MM.1S (cell line): ENCODE measurements at regions not wholly inside any gene's neighbourhood (a gene's known extent, or its start where the extent isn't known, plus 50 kb on each side); places are given as distances from the start of the nearest gene placed in this dataset.

Source experiments
- DNase-seq: peaks from one replicate; pipeline ENCODE4 v3.0.0-alpha.2; 2015
- H2AFZ ChIP-seq: fragments of 300-600 bp; sonication (generic); 2 replicates; pipeline ENCODE4 v1.6.0; 2016; ENCODE audit warnings: antibody characterized with exemption, low read length
- H3F3A ChIP-seq: fragments of 300-600 bp; sonication (generic); 2 replicates; pipeline ENCODE4 v1.6.1; 2016; ENCODE audit warnings: mild to moderate bottlenecking, antibody characterized with exemption, low read length, moderate library complexity, mixed read lengths; ENCODE audit not compliant: insufficient read depth
- H3K27ac ChIP-seq: fragments of 300-600 bp; sonication (generic); 2 replicates; pipeline ENCODE4 v1.5.1; 2016; ENCODE audit warnings: mild to moderate bottlenecking, low read length
- H3K27me3 ChIP-seq: fragments of 300-600 bp; sonication (generic); replicated peaks from 2 replicates; pipeline ENCODE4 v1.6.0; 2016; ENCODE audit warnings: low read length; ENCODE audit not compliant: insufficient read depth
- H3K36me3 ChIP-seq: fragments of 300-600 bp; sonication (generic); replicated peaks from 2 replicates; pipeline ENCODE4 v1.6.1; 2016; ENCODE audit warnings: mild to moderate bottlenecking, low read length, mixed read lengths; ENCODE audit not compliant: insufficient read depth
- H3K4me1 ChIP-seq: fragments of 300-600 bp; sonication (generic); 2 replicates; pipeline ENCODE4 v1.6.1; 2016; ENCODE audit warnings: low read length, mixed read lengths
- H3K4me2 ChIP-seq: fragments of 300-600 bp; sonication (generic); 2 replicates; pipeline ENCODE4 v1.6.0; 2016; ENCODE audit warnings: low read depth, low read length
- H3K4me3 ChIP-seq: fragments of 300-600 bp; sonication (generic); 2 replicates; pipeline ENCODE4 v1.5.1; 2016; ENCODE audit warnings: low read length, mixed read lengths
- H3K79me2 ChIP-seq: fragments of 300-600 bp; sonication (generic); 2 replicates; pipeline ENCODE4 v1.6.1; 2016; ENCODE audit warnings: mixed run types, low read length, mixed read lengths
- H3K9ac ChIP-seq: fragments of 300-600 bp; sonication (generic); 2 replicates; pipeline ENCODE4 v1.6.1; 2016; ENCODE audit warnings: low read length, mixed read lengths
- H3K9me2 ChIP-seq: fragments of 300-600 bp; sonication (generic); replicated peaks from 2 replicates; pipeline ENCODE4 v1.6.1; 2016; ENCODE audit warnings: mild to moderate bottlenecking, low read length, mixed read lengths; ENCODE audit not compliant: insufficient read depth
- H3K9me3 ChIP-seq: fragments of 300-600 bp; sonication (generic); replicated peaks from 2 replicates; pipeline ENCODE4 v1.6.1; 2016; ENCODE audit warnings: mild to moderate bottlenecking, low read length, mixed read lengths; ENCODE audit not compliant: insufficient read depth
- H4K20me1 ChIP-seq: fragments of 300-600 bp; sonication (generic); 2 replicates; pipeline ENCODE4 v1.6.1; 2016; ENCODE audit warnings: mild to moderate bottlenecking, low read length, moderate library complexity, mixed read lengths; ENCODE audit not compliant: insufficient read depth
- EZH2 ChIP-seq: fragments of 300-600 bp; sonication (generic); optimal IDR thresholded peaks from 2 replicates; pipeline ENCODE3; 2017; ENCODE audit warnings: low read depth, mild to moderate bottlenecking, antibody characterized with exemption, low read length, mixed read lengths
- EZH2phosphoT487 ChIP-seq: fragments of 300-600 bp; sonication (generic); IDR thresholded peaks from 2 replicates; pipeline ENCODE4 v1.6.1; 2018; ENCODE audit warnings: antibody characterized with exemption, low read length
- TF ChIP-seq, protein P1 (sequence below): fragments of 300-600 bp; sonication (generic); IDR thresholded peaks from 2 replicates; pipeline ENCODE4 v1.5.1; 2016; ENCODE audit warnings: antibody characterized with exemption, low read length, mixed read lengths

DNA sequence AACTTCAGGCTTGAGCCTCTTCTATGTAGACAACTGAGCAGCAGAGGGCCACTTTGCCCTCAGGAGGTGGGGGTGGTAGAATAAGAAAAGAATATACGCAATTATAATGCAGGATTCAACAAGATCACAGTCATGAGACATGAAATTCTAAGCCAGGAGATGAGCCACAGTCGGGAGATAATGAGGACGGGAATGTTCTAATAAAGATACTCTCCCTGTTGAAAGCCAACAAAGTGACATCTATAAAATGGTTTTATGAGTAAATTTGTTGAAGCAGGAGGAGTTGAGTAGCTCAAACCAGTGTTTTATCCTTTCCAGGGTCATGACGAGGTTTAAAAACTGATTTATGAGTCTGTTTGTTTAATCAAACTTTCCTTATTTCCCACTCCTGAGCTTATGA is 152.0 kb upstream of the SERP2 start:
- no peaks in the 10 kb centered on the region for H3K36me3 ChIP-seq
- no peak overlapping the region for H3K4me3 ChIP-seq
- no peak for DNase-seq
- TF ChIP-seq, protein P1, sequence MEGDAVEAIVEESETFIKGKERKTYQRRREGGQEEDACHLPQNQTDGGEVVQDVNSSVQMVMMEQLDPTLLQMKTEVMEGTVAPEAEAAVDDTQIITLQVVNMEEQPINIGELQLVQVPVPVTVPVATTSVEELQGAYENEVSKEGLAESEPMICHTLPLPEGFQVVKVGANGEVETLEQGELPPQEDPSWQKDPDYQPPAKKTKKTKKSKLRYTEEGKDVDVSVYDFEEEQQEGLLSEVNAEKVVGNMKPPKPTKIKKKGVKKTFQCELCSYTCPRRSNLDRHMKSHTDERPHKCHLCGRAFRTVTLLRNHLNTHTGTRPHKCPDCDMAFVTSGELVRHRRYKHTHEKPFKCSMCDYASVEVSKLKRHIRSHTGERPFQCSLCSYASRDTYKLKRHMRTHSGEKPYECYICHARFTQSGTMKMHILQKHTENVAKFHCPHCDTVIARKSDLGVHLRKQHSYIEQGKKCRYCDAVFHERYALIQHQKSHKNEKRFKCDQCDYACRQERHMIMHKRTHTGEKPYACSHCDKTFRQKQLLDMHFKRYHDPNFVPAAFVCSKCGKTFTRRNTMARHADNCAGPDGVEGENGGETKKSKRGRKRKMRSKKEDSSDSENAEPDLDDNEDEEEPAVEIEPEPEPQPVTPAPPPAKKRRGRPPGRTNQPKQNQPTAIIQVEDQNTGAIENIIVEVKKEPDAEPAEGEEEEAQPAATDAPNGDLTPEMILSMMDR: no peak
- no peak for TF ChIP-seq EZH2
- TF ChIP-seq EZH2phosphoT487: no peak
- H3F3A ChIP-seq: no peaks in the 10 kb centered on the region
- no peaks in the 10 kb centered on the region for H3K9me3 ChIP-seq
- H3K79me2 ChIP-seq: no peaks in the 10 kb centered on the region
- H3K4me1 ChIP-seq: no peaks in the 10 kb centered on the region
- H3K9ac ChIP-seq: no peak overlapping the region
- no peak overlapping the region for H3K27ac ChIP-seq
- no peak overlapping the region for H3K4me2 ChIP-seq
- no peaks in the 10 kb centered on the region for H3K9me2 ChIP-seq
- H2AFZ ChIP-seq: no peak overlapping the region
- no peaks in the 10 kb centered on the region for H3K27me3 ChIP-seq
- H4K20me1 ChIP-seq: no peaks in the 10 kb centered on the region

DNA sequence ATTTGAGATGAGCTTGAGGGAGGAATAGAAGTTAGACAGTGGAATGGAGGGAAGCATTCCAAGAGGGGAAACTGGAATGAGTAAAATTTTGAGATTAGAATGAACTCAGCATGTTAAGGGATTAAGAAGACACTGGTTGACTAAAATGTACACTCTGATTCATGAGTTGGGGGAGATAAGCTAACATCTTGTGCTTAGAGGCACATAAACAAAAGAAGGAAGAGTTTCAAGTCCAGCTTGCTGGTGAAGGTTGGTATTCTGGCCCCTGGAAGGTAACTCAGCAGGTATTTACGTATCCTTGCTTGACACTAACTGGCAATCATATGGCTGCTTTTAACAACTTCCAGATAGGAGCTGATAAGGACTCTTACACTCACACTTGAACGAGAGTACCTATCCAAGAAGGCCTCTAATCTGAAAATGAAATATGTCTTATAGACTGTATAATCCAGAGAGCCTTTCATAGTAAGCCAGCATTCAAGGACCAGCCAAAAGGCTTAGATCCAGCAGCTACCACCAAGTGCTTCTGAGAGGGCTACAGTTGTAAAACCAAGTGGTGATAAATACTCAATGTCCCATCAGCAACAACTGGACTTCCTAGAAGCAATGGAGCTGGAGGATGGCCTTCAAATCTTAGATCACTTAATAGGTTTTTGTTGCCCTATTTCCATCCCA is 149.7 kb upstream of the SERP2 start:
- Histone ChIP-seq H3F3A (no peaks in the 10 kb centered on the region), H3K27me3 (no peaks in the 10 kb centered on the region), H3K9me2 (no peaks in the 10 kb centered on the region), H3K9ac (no peak overlapping the region), H3K4me2 (no peak overlapping the region), H3K36me3 (no peaks in the 10 kb centered on the region), H3K27ac (no peak overlapping the region), H4K20me1 (no peaks in the 10 kb centered on the region), H3K9me3 (no peaks in the 10 kb centered on the region), H3K79me2 (no peaks in the 10 kb centered on the region), H3K4me3 (no peak overlapping the region), H3K4me1 (no peaks in the 10 kb centered on the region), H2AFZ (no peak overlapping the region)
- DNase-seq: no peak
- TF ChIP-seq, protein P1: no peak
- TF ChIP-seq EZH2phosphoT487 (no peak), EZH2 (no peak)

DNA sequence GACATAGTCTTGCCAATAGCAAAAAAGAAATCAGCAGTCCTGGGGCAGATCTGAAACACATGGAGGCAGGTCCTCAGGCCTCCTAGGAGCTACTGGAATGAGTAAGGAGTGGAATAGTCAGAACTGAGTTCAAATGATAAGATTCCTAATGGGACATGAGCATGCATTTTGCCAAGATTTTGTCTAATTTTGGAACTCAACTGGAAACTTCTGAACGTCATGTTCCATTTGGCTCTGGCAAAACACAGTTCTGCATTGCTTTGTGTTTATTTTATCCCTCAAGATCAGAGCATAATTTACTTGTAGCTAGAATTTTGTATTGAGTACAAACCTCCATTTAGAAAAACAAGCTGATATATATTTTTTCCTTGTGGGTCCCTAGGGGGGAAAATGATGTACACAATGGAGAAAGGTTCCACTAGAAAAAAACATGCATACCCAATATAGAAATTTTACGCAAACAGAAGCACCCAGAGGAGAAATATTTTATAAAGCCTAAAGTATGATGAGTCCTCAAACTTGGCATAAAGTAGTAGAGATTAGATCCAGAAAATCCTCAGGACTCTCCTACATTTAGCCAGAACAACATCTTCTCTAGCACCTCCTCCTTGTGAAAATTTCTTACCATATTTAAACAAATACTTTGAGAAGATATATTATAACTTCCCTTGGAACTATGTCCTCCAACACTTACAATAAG is 149.0 kb upstream of the SERP2 start:
- no peak overlapping the region for H3K4me2 ChIP-seq
- H3K9me3 ChIP-seq: no peaks in the 10 kb centered on the region
- no peak overlapping the region for H3K4me3 ChIP-seq
- no peaks in the 10 kb centered on the region for H3K79me2 ChIP-seq
- H4K20me1 ChIP-seq: no peaks in the 10 kb centered on the region
- no peak for TF ChIP-seq EZH2phosphoT487
- no peak for TF ChIP-seq EZH2
- TF ChIP-seq, protein P1: no peak
- no peak overlapping the region for H2AFZ ChIP-seq
- no peak overlapping the region for H3K27ac ChIP-seq
- no peaks in the 10 kb centered on the region for H3K27me3 ChIP-seq
- H3K36me3 ChIP-seq: no peaks in the 10 kb centered on the region
- no peaks in the 10 kb centered on the region for H3F3A ChIP-seq
- H3K9me2 ChIP-seq: no peaks in the 10 kb centered on the region
- DNase-seq: no peak
- no peaks in the 10 kb centered on the region for H3K4me1 ChIP-seq
- H3K9ac ChIP-seq: no peak overlapping the region
